OCI-LY3 (cell line): ENCODE measurements at regions not wholly inside any gene's neighbourhood (a gene's known extent, or its start where the extent isn't known, plus 50 kb on each side); places are given as distances from the start of the nearest gene placed in this dataset.

Experiments used
- H2AFZ ChIP-seq: fragments of 200-600, 300-600 bp; shearing (Covaris generic); 2 replicates; pipeline ENCODE4 v1.6.0; 2014; ENCODE audit warnings: antibody characterized with exemption, low read depth, low read length
- H3K27ac ChIP-seq: fragments of 200-600, 300-600 bp; sonication (generic); 2 replicates; pipeline ENCODE4 v1.5.1; 2014; ENCODE audit warnings: mild to moderate bottlenecking, low read length, moderate library complexity, mixed read lengths
- H3K27me3 ChIP-seq: fragments of 200-600, 300-600 bp; sonication (generic); 2 replicates; pipeline ENCODE4 v1.6.1; 2014; ENCODE audit warnings: low read depth, low read length, mixed read lengths
- H3K36me3 ChIP-seq: fragments of 200-600, 300-600 bp; sonication (generic); replicated peaks from 2 replicates; pipeline ENCODE3; 2014; ENCODE audit warnings: low read depth, low read length, mixed read lengths
- H3K4me1 ChIP-seq: fragments of 300-600, 200-600 bp; sonication (generic); 2 replicates; pipeline ENCODE4 v1.6.1; 2014; ENCODE audit warnings: low read length, mixed read lengths
- H3K4me2 ChIP-seq: fragments of 200-600, 300-600 bp; sonication (generic); 2 replicates; pipeline ENCODE4 v1.6.1; 2014; ENCODE audit warnings: low read length, mixed read lengths
- H3K4me3 ChIP-seq: fragments of 300-600, 200-600 bp; sonication (generic); 2 replicates; pipeline ENCODE4 v1.5.1; 2014; ENCODE audit warnings: antibody characterized with exemption, mild to moderate bottlenecking, low read length, moderate library complexity
- H3K79me2 ChIP-seq: fragments of 300-600, 200-600 bp; shearing (Covaris generic); 2 replicates; pipeline ENCODE4 v1.6.1; 2014; ENCODE audit warnings: mild to moderate bottlenecking, low read length, mixed read lengths
- H3K9ac ChIP-seq: fragments of 300-600, 200-600 bp; shearing (Covaris generic); 2 replicates; pipeline ENCODE4 v1.6.0; 2014; ENCODE audit warnings: mild to moderate bottlenecking, low read length, moderate library complexity
- H3K9me3 ChIP-seq: fragments of 200-600, 300-600 bp; shearing (Covaris generic); 2 replicates; pipeline ENCODE4 v1.6.1; 2014; ENCODE audit warnings: low read length, mixed read lengths; ENCODE audit not compliant: insufficient read depth
- H4K20me1 ChIP-seq: fragments of 200-600, 300-600 bp; sonication (generic); 2 replicates; pipeline ENCODE4 v1.6.1; 2016; ENCODE audit warnings: low read length, mixed read lengths; ENCODE audit not compliant: insufficient read depth
- EZH2phosphoT487 ChIP-seq: fragments of 200-600 bp; shearing (Covaris generic); IDR thresholded peaks from 2 replicates; pipeline ENCODE4 v1.6.1; 2018; ENCODE audit warnings: antibody characterized with exemption, mixed run types, low read depth
- TF ChIP-seq, protein P1 (sequence below): fragments of 200-600, 300-600 bp; sonication (generic); IDR thresholded peaks from 2 replicates; pipeline ENCODE4 v1.5.1; 2014; ENCODE audit warnings: antibody characterized with exemption, low read length, low read depth

DNA sequence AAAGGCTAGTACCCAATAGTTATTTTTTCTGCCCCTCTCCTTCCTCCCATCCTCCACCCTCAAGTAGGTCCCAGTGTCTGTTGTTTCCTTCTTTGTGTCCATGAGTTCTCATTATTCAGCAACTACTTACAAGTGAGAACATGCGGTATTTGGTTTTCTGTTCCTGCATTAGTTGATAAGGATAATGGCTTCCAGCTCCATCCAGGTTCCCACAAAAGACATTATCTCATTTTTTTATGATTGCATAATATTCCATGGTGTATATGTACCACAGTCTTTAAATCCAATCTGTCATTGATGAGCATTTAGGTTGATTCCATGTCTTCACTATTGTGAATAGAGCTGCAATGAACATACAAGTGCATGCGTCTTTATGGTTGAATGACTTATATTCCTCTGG is 128.3 kb upstream of the ANKRD55 start:
- no peaks in the 10 kb centered on the region for H3K36me3 ChIP-seq

GRCh38 chr5:56360816-56361215 is 127.7 kb upstream of the ANKRD55 start:
- H3K27me3 ChIP-seq = no peaks in the 10 kb centered on the region
- no peak overlapping the region for H3K4me3 ChIP-seq
- H3K4me1 ChIP-seq = no peaks in the 10 kb centered on the region
- TF ChIP-seq, protein P1, sequence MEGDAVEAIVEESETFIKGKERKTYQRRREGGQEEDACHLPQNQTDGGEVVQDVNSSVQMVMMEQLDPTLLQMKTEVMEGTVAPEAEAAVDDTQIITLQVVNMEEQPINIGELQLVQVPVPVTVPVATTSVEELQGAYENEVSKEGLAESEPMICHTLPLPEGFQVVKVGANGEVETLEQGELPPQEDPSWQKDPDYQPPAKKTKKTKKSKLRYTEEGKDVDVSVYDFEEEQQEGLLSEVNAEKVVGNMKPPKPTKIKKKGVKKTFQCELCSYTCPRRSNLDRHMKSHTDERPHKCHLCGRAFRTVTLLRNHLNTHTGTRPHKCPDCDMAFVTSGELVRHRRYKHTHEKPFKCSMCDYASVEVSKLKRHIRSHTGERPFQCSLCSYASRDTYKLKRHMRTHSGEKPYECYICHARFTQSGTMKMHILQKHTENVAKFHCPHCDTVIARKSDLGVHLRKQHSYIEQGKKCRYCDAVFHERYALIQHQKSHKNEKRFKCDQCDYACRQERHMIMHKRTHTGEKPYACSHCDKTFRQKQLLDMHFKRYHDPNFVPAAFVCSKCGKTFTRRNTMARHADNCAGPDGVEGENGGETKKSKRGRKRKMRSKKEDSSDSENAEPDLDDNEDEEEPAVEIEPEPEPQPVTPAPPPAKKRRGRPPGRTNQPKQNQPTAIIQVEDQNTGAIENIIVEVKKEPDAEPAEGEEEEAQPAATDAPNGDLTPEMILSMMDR = no peak
- TF ChIP-seq EZH2phosphoT487 = no peak
- no peak overlapping the region for H2AFZ ChIP-seq
- no peaks in the 10 kb centered on the region for H3K79me2 ChIP-seq
- no peaks in the 10 kb centered on the region for H3K36me3 ChIP-seq
- H4K20me1 ChIP-seq = no peaks in the 10 kb centered on the region
- H3K9me3 ChIP-seq = no peaks in the 10 kb centered on the region
- no peak overlapping the region for H3K4me2 ChIP-seq
- no peak overlapping the region for H3K9ac ChIP-seq
- H3K27ac ChIP-seq = no peak overlapping the region

More for the DNA sequence above, 128.3 kb upstream of the ANKRD55 start:
- no peak overlapping the region for H3K4me2 ChIP-seq
- no peak overlapping the region for H3K27ac ChIP-seq
- no peaks in the 10 kb centered on the region for H3K79me2 ChIP-seq
- TF ChIP-seq, protein P1 = no peak
- TF ChIP-seq EZH2phosphoT487 = no peak
- H3K4me1 ChIP-seq = no peaks in the 10 kb centered on the region
- H3K9ac ChIP-seq = no peak overlapping the region
- H3K9me3 ChIP-seq = no peaks in the 10 kb centered on the region
- H2AFZ ChIP-seq = no peak overlapping the region
- no peaks in the 10 kb centered on the region for H4K20me1 ChIP-seq
- H3K27me3 ChIP-seq = no peaks in the 10 kb centered on the region
- H3K4me3 ChIP-seq = no peak overlapping the region

- no peaks in the 10 kb centered on the region for H3K4me1 ChIP-seq
- H3K27me3 ChIP-seq = no peaks in the 10 kb centered on the region
- H3K36me3 ChIP-seq = no peaks in the 10 kb centered on the region
- TF ChIP-seq EZH2phosphoT487 = no peak
- TF ChIP-seq, protein P1 = no peak
- no peak overlapping the region for H3K9ac ChIP-seq
- no peaks in the 10 kb centered on the region for H3K79me2 ChIP-seq
- H4K20me1 ChIP-seq = no peaks in the 10 kb centered on the region
- H3K9me3 ChIP-seq = no peaks in the 10 kb centered on the region
- H3K27ac ChIP-seq = no peak overlapping the region
- no peak overlapping the region for H3K4me2 ChIP-seq
- H3K4me3 ChIP-seq = no peak overlapping the region
- no peak overlapping the region for H2AFZ ChIP-seq
Observed at GRCh38 chr5:56359809-56360685, 126.9 kb upstream of the ANKRD55 start.

DNA sequence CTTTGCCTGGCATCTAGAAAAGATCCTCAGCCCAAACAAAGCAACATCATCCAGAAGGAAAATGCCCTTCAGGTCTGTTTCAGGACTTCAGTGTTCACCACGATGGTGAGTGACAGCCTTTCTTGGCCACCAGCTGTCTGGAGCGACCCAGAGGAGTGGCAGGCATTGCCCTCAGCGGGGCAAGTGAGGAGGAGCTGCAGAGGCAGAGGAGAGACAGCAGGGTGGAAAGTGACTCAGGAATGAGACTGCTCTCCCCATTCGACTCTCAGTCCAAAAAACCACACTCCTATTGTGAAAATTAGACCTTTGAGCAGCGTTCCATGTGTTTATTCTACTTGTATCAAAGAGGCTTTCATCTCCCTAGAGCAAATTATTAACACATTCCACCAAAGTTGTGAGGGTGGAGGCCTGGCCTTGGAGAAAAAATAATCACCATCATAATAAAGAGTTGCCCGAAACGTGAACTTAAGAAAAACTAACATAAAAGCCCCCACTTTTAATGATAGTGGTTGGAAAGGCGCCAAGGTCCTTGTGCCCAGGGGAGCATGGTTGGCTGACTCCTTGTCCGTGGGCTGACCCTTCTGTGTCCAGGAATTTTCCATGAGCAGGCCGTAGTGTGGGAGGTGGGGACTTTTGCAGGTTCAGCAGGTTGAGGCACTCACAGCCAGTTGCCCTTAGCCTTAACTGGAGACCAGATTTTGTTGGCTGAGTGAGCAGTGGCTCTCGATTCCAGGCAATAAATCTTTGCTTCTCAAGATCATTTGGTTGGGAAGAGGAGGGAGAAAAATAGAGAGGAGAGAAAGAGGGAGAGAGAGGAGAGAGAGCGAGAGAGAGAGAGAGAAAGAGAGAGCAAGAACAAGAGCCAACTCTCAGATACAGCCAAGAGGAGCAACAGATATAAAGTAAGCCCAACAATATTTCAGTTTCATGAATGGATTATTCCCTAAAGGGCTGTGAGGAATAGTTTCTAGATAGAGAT is 125.9 kb upstream of the ANKRD55 start:
- H3K27ac ChIP-seq = no peak overlapping the region
- no peaks in the 10 kb centered on the region for H3K4me1 ChIP-seq
- no peak overlapping the region for H2AFZ ChIP-seq
- no peak for TF ChIP-seq EZH2phosphoT487
- TF ChIP-seq, protein P1 = no peak
- no peaks in the 10 kb centered on the region for H3K27me3 ChIP-seq
- H3K4me3 ChIP-seq = no peak overlapping the region
- H3K79me2 ChIP-seq = no peaks in the 10 kb centered on the region
- no peak overlapping the region for H3K9ac ChIP-seq
- no peaks in the 10 kb centered on the region for H4K20me1 ChIP-seq
- no peaks in the 10 kb centered on the region for H3K9me3 ChIP-seq
- H3K4me2 ChIP-seq = no peak overlapping the region
- H3K36me3 ChIP-seq = no peaks in the 10 kb centered on the region
